Neuronal stem cell (in vitro differentiated cells): ENCODE measurements at regions not wholly inside any gene's neighbourhood (a gene's known extent, or its start where the extent isn't known, plus 50 kb on each side); places are given as distances from the start of the nearest gene placed in this dataset.

ENCODE experiments used
- DNase-seq: peaks from one replicate; pipeline ENCODE4 v3.0.0-alpha.2; 2013; ENCODE audit warnings: low spot score
- H2AFZ ChIP-seq: one replicate; pipeline ENCODE4 v1.6.1; 2013; ENCODE audit warnings: mild to moderate bottlenecking, low read length, inconsistent platforms
- H2AK5ac ChIP-seq: 2 replicates; pipeline ENCODE4 v1.6.1; 2013; ENCODE audit warnings: low read depth, mild to moderate bottlenecking, inconsistent platforms, low read length, moderate library complexity, mixed read lengths
- H2BK120ac ChIP-seq: 2 replicates; pipeline ENCODE4 v1.6.1; 2013; ENCODE audit warnings: low read depth, mild to moderate bottlenecking, inconsistent platforms, low read length, moderate library complexity, mixed read lengths
- H2BK12ac ChIP-seq: one replicate; pipeline ENCODE4 v1.6.1; 2013; ENCODE audit warnings: low read length, inconsistent platforms
- H2BK15ac ChIP-seq: 2 replicates; pipeline ENCODE4 v1.6.1; 2013; ENCODE audit warnings: mild to moderate bottlenecking, low read length, inconsistent platforms, mixed read lengths
- H2BK5ac ChIP-seq: one replicate; pipeline ENCODE4 v1.6.1; 2013; ENCODE audit warnings: inconsistent platforms, mild to moderate bottlenecking, low read length, moderate library complexity
- H3K14ac ChIP-seq: one replicate; pipeline ENCODE4 v1.6.1; 2013; ENCODE audit warnings: low read length, inconsistent platforms
- H3K18ac ChIP-seq: 2 replicates; pipeline ENCODE4 v1.6.1; 2013; ENCODE audit warnings: low read length, inconsistent platforms
- H3K23ac ChIP-seq: 2 replicates; pipeline ENCODE4 v1.6.1; 2013; ENCODE audit warnings: low read depth, mild to moderate bottlenecking, mixed read lengths, low read length, inconsistent platforms; ENCODE audit not compliant: poor library complexity
- H3K27ac ChIP-seq: replicated peaks from 3 replicates; pipeline ENCODE4 v1.5.1; 2013; ENCODE audit warnings: low read length, inconsistent platforms
- H3K27me3 ChIP-seq, 3 experiments: 2 replicates each; pipeline ENCODE4 v1.6.1; 2013; ENCODE audit warnings: low read length in 3 of 3, mild to moderate bottlenecking in 2 of 3, inconsistent platforms in 1 of 3, low read depth in 1 of 3, mixed read lengths in 1 of 3, moderate library complexity in 1 of 3; ENCODE audit not compliant: control insufficient read depth in 3 of 3, insufficient read depth in 3 of 3
- H3K36me3 ChIP-seq, 2 donors: replicated peaks in 1 of 2; 2 replicates each; pipeline ENCODE4 v1.6.1; 2013; ENCODE audit warnings: low read length in 2 of 2; ENCODE audit not compliant: control insufficient read depth in 2 of 2, insufficient read depth in 2 of 2
- H3K4ac ChIP-seq: 2 replicates; pipeline ENCODE4 v1.6.1; 2013; ENCODE audit warnings: inconsistent platforms, mild to moderate bottlenecking, low read length, moderate library complexity
- H3K4me1 ChIP-seq, 2 donors: 1 replicate in 1 of 2; 2 replicates in 1 of 2; pipeline ENCODE4 v1.6.1; 2013; ENCODE audit warnings: low read length in 2 of 2, low read depth in 1 of 2; ENCODE audit not compliant: control insufficient read depth in 2 of 2, insufficient read depth in 1 of 2
- H3K4me2 ChIP-seq: one replicate; pipeline ENCODE4 v1.6.1; 2013; ENCODE audit warnings: mild to moderate bottlenecking, low read length, inconsistent platforms; ENCODE audit not compliant: insufficient read depth, poor library complexity, severe bottlenecking
- H3K4me3 ChIP-seq, 2 donors: 2 replicates each; pipeline ENCODE4 v1.5.1; 2013; ENCODE audit warnings: low read length in 2 of 2, mild to moderate bottlenecking in 2 of 2, inconsistent platforms in 1 of 2, moderate library complexity in 1 of 2
- H3K79me1 ChIP-seq: one replicate; pipeline ENCODE4 v1.6.1; 2013; ENCODE audit warnings: low read depth, mild to moderate bottlenecking, inconsistent platforms, low read length, moderate library complexity
- H3K9ac ChIP-seq: one replicate; pipeline ENCODE4 v1.6.1; 2013; ENCODE audit warnings: mild to moderate bottlenecking, low read depth, low read length, inconsistent platforms; ENCODE audit not compliant: poor library complexity
- H3K9me3 ChIP-seq, 2 donors: replicated peaks in 1 of 2; 2 replicates each; pipeline versions ENCODE3 to v1.6.1; 2013; ENCODE audit warnings: low read length in 2 of 2, mild to moderate bottlenecking in 2 of 2, inconsistent platforms in 1 of 2, low read depth in 1 of 2, mixed read lengths in 1 of 2, moderate library complexity in 1 of 2; ENCODE audit not compliant: control insufficient read depth in 2 of 2, insufficient read depth in 1 of 2
- H4K8ac ChIP-seq: one replicate; pipeline ENCODE4 v1.6.1; 2013; ENCODE audit warnings: low read depth, mild to moderate bottlenecking, inconsistent platforms, low read length, moderate library complexity
- H4K91ac ChIP-seq: one replicate; pipeline ENCODE4 v1.6.1; 2013; ENCODE audit warnings: low read length, low read depth, mild to moderate bottlenecking, inconsistent platforms; ENCODE audit not compliant: poor library complexity
- WGBS, 2 donors: extraction: QIAGEN DNeasy Blood & Tissue Kit; methylation state at CpG; one replicate each; pipeline ENCODE4 v1.1.7; 2013; ENCODE audit warnings: missing lambda C conversion rate in 2 of 2, mixed read lengths in 1 of 2; ENCODE audit not compliant: insufficient read length in 2 of 2, insufficient replicate concordance in 1 of 2; ENCODE audit errors: extremely low coverage in 2 of 2; 5-methylcytosine and 5-hydroxymethylcytosine counted together

GRCh38 chr7:85573844-85574243, 387.0 kb upstream of the SEMA3D start:
- Histone ChIP-seq H2BK12ac (no peak overlapping the region), H3K18ac (no peak overlapping the region), H3K4ac (no peak overlapping the region), H3K4me1 (no peaks in the 10 kb centered on the region), H3K14ac (no peak overlapping the region), H3K36me3 (no peaks in the 10 kb centered on the region), H3K79me1 (peaks cover 1% of the 10 kb centered on the region), H3K4me2 (no peak overlapping the region), H3K4me3 (no peak overlapping the region), H2BK15ac (no peak overlapping the region), H3K27ac (no peak overlapping the region), H3K9ac (no peak overlapping the region), H3K23ac (no peak overlapping the region), H4K91ac (no peak overlapping the region), H2BK120ac (no peak overlapping the region), H2AFZ (no peak overlapping the region), H3K9me3 (no peaks in the 10 kb centered on the region), H4K8ac (no peak overlapping the region), H2BK5ac (no peak overlapping the region), H3K27me3 (no peaks in the 10 kb centered on the region), H2AK5ac (no peak overlapping the region)
- no peak for DNase-seq
- no CpG with 5 or more reads among the region's 4 CpGs for WGBS, 2 donors

- H3K27ac ChIP-seq: no peak overlapping the region
- no peak overlapping the region for H3K4me3 ChIP-seq
- H3K9ac ChIP-seq: no peak overlapping the region
- no peaks in the 10 kb centered on the region for H3K27me3 ChIP-seq
- H3K4ac ChIP-seq: no peak overlapping the region
- H3K4me2 ChIP-seq: no peak overlapping the region
- no peaks in the 10 kb centered on the region for H3K9me3 ChIP-seq
- H2BK5ac ChIP-seq: no peak overlapping the region
- H3K14ac ChIP-seq: no peak overlapping the region
- WGBS, 2 donors: no CpG with 5 or more reads among the region's 3 CpGs
- peaks cover 1% of the 10 kb centered on the region for H3K79me1 ChIP-seq
- no peak overlapping the region for H3K23ac ChIP-seq
- H4K8ac ChIP-seq: no peak overlapping the region
- no peak for DNase-seq
- H2BK120ac ChIP-seq: no peak overlapping the region
- no peak overlapping the region for H2AK5ac ChIP-seq
- no peak overlapping the region for H2AFZ ChIP-seq
- H2BK15ac ChIP-seq: no peak overlapping the region
- no peaks in the 10 kb centered on the region for H3K36me3 ChIP-seq
- no peak overlapping the region for H4K91ac ChIP-seq
- H3K4me1 ChIP-seq: no peaks in the 10 kb centered on the region
- H2BK12ac ChIP-seq: no peak overlapping the region
- H3K18ac ChIP-seq: no peak overlapping the region
Observed at GRCh38 chr7:85573346-85573745, 386.5 kb upstream of the SEMA3D start.

- Histone ChIP-seq H3K27me3 (no peaks in the 10 kb centered on the region), H2BK15ac (no peak overlapping the region), H4K8ac (no peak overlapping the region), H3K18ac (no peak overlapping the region), H3K14ac (no peak overlapping the region), H2BK120ac (no peak overlapping the region), H3K9me3 (no peaks in the 10 kb centered on the region), H3K36me3 (no peaks in the 10 kb centered on the region), H3K4me3 (no peak overlapping the region), H2AK5ac (no peak overlapping the region), H3K27ac (no peak overlapping the region), H2BK5ac (no peak overlapping the region), H2BK12ac (no peak overlapping the region), H3K4me1 (no peaks in the 10 kb centered on the region), H3K4me2 (no peak overlapping the region), H3K79me1 (peaks cover 1% of the 10 kb centered on the region), H2AFZ (no peak overlapping the region), H3K4ac (no peak overlapping the region), H4K91ac (no peak overlapping the region), H3K9ac (no peak overlapping the region), H3K23ac (no peak overlapping the region)
- no CpG with 5 or more reads among the region's 1 CpG for WGBS, 2 donors
- DNase-seq: no peak
Observed at GRCh38 chr7:85570898-85571297, 384.0 kb upstream of the SEMA3D start.

GRCh38 chr7:85567983-85568382, 381.1 kb upstream of the SEMA3D start:
- H3K4me1 ChIP-seq: no peaks in the 10 kb centered on the region
- H2BK12ac ChIP-seq: no peak overlapping the region
- no peak overlapping the region for H3K23ac ChIP-seq
- H3K79me1 ChIP-seq: no peaks in the 10 kb centered on the region
- no peak overlapping the region for H2BK5ac ChIP-seq
- no peaks in the 10 kb centered on the region for H3K36me3 ChIP-seq
- H3K14ac ChIP-seq: no peak overlapping the region
- DNase-seq: no peak
- no peaks in the 10 kb centered on the region for H3K9me3 ChIP-seq
- no peak overlapping the region for H3K18ac ChIP-seq
- H2AK5ac ChIP-seq: no peak overlapping the region
- H3K4ac ChIP-seq: no peak overlapping the region
- no peak overlapping the region for H2AFZ ChIP-seq
- no peak overlapping the region for H4K8ac ChIP-seq
- H2BK15ac ChIP-seq: no peak overlapping the region
- H3K4me3 ChIP-seq: no peak overlapping the region
- no peak overlapping the region for H4K91ac ChIP-seq
- no peak overlapping the region for H2BK120ac ChIP-seq
- no peaks in the 10 kb centered on the region for H3K27me3 ChIP-seq
- H3K4me2 ChIP-seq: no peak overlapping the region
- no peak overlapping the region for H3K9ac ChIP-seq
- no peak overlapping the region for H3K27ac ChIP-seq
